ENCODE measurements at regions not wholly inside any gene's neighbourhood (a gene's known extent, or its start where the extent isn't known, plus 50 kb on each side); places are given as distances from the start of the nearest gene placed in this dataset.

GRCh38 chr13:21902709-21903098, 231.8 kb downstream of the FGF9 start (continued):
- TF ChIP-seq ATF3 (IDR thresholded peaks at IDR 0.05; ENCODE audit: insufficient read depth, low read depth, low read length) (no peak), KDM4A (IDR thresholded peaks at IDR 0.05; ENCODE audit: low read depth, low read length, severe bottlenecking) (no peak), KDM5A (IDR thresholded peaks at IDR 0.05; ENCODE audit: low read length) (no peak)
